ENCODE measurements at regions not wholly inside any gene's neighbourhood (a gene's known extent, or its start where the extent isn't known, plus 50 kb on each side); places are given as distances from the start of the nearest gene placed in this dataset.

DNA sequence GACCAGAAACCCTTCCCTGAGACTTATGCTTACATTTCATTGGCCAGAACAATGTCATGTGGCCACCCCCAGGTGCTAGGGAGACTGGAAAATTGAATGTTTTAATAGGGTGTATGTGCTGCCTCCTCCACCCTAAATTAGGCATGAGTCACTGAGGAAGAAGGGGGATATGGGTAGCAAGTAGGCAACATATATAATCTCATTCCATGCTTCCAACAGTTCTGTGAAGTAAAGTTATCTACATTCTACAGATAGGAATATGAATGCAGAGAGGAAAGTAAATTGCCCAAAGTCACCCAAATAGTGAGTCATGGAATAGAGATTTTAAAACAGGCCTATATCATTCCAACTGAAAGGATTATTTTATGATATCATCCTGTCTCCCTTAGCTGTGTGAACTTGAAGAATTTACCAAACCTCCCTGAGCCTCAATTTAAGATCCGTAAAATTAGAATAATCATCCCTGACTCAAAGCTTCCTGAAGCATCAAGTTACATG, 168.6 kb upstream of the FGGY start:
- 94 to 100% (median 100%) methylated on average over 1 of the region's 1 CpG for WGBS, 5 donors
- intact Hi-C loops (cut with DNase I; ENCODE audit: low total_unique reads) = no loop called here

DNA sequence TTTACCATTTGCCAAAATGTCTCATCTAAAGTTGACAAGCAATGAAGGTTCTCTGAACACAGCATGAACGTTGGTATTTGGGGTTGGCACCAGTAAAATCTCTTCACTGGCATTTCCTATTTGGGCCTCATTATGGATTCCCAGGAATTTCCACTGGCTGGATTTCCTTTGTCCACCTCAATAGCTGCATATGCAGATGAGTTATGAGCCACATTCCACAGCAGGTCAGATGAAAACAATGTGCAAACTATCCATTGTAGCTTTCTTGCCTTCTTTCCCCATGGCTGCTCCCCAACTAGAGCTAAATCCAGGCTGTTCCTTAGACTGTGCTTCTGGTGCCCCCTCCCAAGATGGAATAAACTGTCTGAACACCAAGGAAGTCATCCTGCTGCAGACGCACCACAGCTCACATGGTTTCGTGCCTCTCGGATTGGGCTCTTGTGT, 168.1 kb upstream of the FGGY start:
- Histone ChIP-seq H3K9me3 (no peaks in the 10 kb centered on the region), H3K36me3 (no peaks in the 10 kb centered on the region), H3K4me1 (peaks cover 0 to 4% (median 0%) of the 10 kb centered on the region in 6 donors), H3K27me3 (replicated peaks in 1 of 7) (no peaks in the 10 kb centered on the region), H3K4me3 (no peak overlapping the region), H3K27ac (no peak overlapping the region)
- TF ChIP-seq POLR2A (IDR thresholded peaks at IDR 0.05) = no peak
- TF ChIP-seq CTCF (IDR thresholded peaks at IDR 0.05 in 8 of 11, conservative IDR thresholded peaks at IDR 0.05 in 3 of 11) = no peak
- no peak for TF ChIP-seq POLR2AphosphoS5 (IDR thresholded peaks at IDR 0.05)
- 71 to 91% (median 85%) methylated on average over 4 of the region's 4 CpGs for WGBS, 5 donors
- intact Hi-C loops (cut with DNase I; ENCODE audit: low total_unique reads) = no loop called here
- no peak for DNase-seq

More for the DNA sequence above, 168.6 kb upstream of the FGGY start:
- Histone ChIP-seq H3K27me3 (replicated peaks in 1 of 7) (no peaks in the 10 kb centered on the region), H3K36me3 (no peaks in the 10 kb centered on the region), H3K27ac (no peak overlapping the region), H3K4me1 (peaks cover 0 to 4% (median 0%) of the 10 kb centered on the region in 6 donors), H3K9me3 (no peaks in the 10 kb centered on the region), H3K4me3 (no peak overlapping the region)
- no peak for TF ChIP-seq CTCF (IDR thresholded peaks at IDR 0.05 in 8 of 11, conservative IDR thresholded peaks at IDR 0.05 in 3 of 11)
- TF ChIP-seq POLR2A (IDR thresholded peaks at IDR 0.05) = no peak
- TF ChIP-seq POLR2AphosphoS5 (IDR thresholded peaks at IDR 0.05) = no peak
- DNase-seq = no peak

- Histone ChIP-seq H3K27me3 (replicated peaks in 1 of 7) (no peaks in the 10 kb centered on the region), H3K27ac (no peak overlapping the region), H3K4me1 (peaks cover 0 to 11% (median 6%) of the 10 kb centered on the region in 6 donors), H3K9me3 (no peaks in the 10 kb centered on the region), H3K36me3 (no peaks in the 10 kb centered on the region), H3K4me3 (no peak overlapping the region)
- intact Hi-C loops (cut with DNase I; ENCODE audit: low total_unique reads) = no loop called here
- TF ChIP-seq POLR2A (IDR thresholded peaks at IDR 0.05) = no peak
- 48 to 63% (median 54%) methylated on average over 5 of the region's 5 CpGs for WGBS, 5 donors
- no peak for DNase-seq
Observed at GRCh38 chr1:59132295-59132694, 164.6 kb upstream of the FGGY start.

GRCh38 chr1:59133997-59134396, 162.9 kb upstream of the FGGY start:
- no peaks in the 10 kb centered on the region for H3K9me3 ChIP-seq
- intact Hi-C loops (cut with DNase I; ENCODE audit: low total_unique reads) = no loop called here
- no peak for DNase-seq
- no peaks in the 10 kb centered on the region for H3K36me3 ChIP-seq
- H3K27me3 ChIP-seq (replicated peaks in 1 of 7) = no peaks in the 10 kb centered on the region
- WGBS, 5 donors = 91 to 100% (median 100%) methylated on average over 1 of the region's 1 CpG
- H3K4me3 ChIP-seq = no peak overlapping the region
- H3K4me1 ChIP-seq = peaks cover 0 to 25% (median 11%) of the 10 kb centered on the region in 6 donors
- H3K27ac ChIP-seq = no peak overlapping the region
- TF ChIP-seq POLR2AphosphoS5 (IDR thresholded peaks at IDR 0.05) = no peak
- TF ChIP-seq CTCF (IDR thresholded peaks at IDR 0.05 in 8 of 11, conservative IDR thresholded peaks at IDR 0.05 in 3 of 11) = no peak
- no peak for TF ChIP-seq POLR2A (IDR thresholded peaks at IDR 0.05)

All from spleen (tissue), 11 donors.